Inflammatory macrophage treated with lipopolysaccharide for 4 hours (primary cell): ENCODE measurements at regions not wholly inside any gene's neighbourhood (a gene's known extent, or its start where the extent isn't known, plus 50 kb on each side); places are given as distances from the start of the nearest gene placed in this dataset.
"Not testable (repeated sequence)": the region's sequence is repeated elsewhere in the genome, so short reads cannot be mapped to it uniquely, and the experiment has no call there.

Experiments used
- DNase-seq: peaks from one replicate; pipeline ENCODE4 v3.0.0-alpha.2; 2020

- DNase-seq, result no peak
These were observed 446.6 kb downstream of the KCNJ18 start for GRCh38 chr17:22138861-22139469.

- DNase-seq, result no peak
These were observed 449.8 kb downstream of the KCNJ18 start for GRCh38 chr17:22142091-22142490.

DNA sequence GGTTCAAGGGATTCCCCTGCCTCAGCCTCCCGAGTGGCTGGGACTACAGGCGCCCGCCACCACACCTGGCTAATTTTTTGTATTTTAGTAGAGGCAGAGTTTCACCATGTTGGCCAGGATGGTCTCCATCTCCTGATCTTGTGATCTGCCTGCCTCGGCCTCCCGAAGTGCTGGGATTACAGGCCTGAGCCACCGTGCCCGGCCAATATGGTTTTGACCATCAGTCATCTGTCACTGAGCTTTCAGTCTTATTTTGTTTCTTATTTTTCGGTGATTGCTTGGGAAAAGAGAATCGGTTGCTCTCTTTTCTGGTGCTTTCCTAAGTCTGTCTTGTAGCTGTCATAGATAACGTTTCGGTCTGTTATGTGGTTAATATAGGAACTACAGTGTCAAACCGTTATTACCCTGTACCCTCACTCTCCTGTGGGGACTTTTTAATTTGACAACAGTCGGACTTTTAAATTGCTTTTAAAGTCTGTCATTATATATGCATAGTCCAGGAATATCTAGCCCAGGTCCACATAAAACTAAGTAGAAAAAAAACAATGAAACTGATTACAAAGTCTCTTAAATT, 453.4 kb downstream of the KCNJ18 start:
- no peak for DNase-seq

GRCh38 chr17:22158364-22158763, 466.0 kb downstream of the KCNJ18 start:
- no peak for DNase-seq

DNA sequence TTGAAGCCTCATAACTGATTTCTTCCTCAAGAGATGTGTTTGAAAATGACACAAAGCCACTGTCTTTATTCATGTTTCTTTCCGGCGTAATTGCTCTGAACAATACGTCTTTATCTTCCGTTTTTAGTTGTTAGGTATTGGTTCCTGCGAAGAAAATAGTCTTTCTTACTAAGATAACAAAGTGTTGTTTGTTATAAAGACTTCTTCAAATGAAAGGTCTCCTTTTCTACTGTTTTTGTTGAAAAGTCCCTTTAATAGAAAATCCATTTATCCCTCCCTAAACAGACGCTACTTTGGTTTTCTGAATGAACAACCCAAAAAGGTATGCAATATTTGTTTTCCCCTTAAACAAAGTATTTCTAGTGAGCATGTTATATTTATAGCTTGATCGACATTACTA, 469.1 kb downstream of the KCNJ18 start:
- DNase-seq, result no peak

GRCh38 chr17:22171631-22172030, 479.3 kb downstream of the KCNJ18 start:
- no peak for DNase-seq

- DNase-seq, result no peak
These were observed 500.8 kb downstream of the KCNJ18 start for GRCh38 chr17:22193113-22193512.

DNA sequence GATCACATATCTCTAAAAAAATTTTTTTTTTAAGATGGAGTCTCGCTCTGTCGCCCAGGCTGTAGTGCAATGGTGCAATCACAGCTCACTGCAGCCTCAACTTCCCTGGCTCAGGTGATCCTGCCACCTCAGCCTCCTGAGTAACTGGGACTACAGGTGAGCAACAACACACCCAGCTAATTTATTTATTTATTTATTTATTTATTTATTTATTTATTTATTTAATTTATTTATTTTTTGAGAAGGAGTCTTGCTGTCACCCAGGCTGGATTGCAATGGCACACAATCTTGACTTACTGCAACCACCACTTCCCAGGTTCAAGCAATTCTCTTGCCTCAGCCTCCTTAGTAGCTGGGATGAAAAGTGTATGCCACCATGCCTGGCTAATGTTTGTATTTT, 507.9 kb downstream of the KCNJ18 start:
- not testable (repeated sequence) for DNase-seq

- no peak for DNase-seq
These were observed 510.4 kb downstream of the KCNJ18 start for GRCh38 chr17:22202702-22203101.

GRCh38 chr17:22203208-22203715, 510.9 kb downstream of the KCNJ18 start:
- no peak for DNase-seq

- not testable (repeated sequence) for DNase-seq
These were observed 511.8 kb downstream of the KCNJ18 start for GRCh38 chr17:22204076-22204475.

- not testable (repeated sequence) for DNase-seq
These were observed 517.9 kb downstream of the KCNJ18 start for GRCh38 chr17:22210212-22210611.

DNA sequence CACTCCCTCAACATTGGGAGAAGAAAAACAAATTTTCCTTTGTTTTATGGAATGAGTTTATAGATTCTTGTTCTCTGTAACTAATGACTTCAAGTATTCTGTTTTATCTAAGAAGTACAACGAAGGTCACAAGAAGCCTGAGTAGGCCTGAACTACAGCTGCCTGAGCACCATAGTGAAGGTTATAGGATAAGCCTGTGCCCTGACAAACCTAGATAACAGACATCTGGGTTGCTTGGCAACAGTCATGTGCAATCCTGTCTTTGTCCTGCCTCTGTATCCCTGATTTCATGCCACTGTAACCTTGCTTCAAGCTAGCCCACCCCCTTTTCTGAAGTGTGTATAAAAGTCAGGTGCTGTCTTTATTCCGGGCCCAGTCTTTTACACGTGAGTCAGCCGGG, 520.8 kb downstream of the KCNJ18 start:
- DNase-seq, result not testable (repeated sequence)

DNA sequence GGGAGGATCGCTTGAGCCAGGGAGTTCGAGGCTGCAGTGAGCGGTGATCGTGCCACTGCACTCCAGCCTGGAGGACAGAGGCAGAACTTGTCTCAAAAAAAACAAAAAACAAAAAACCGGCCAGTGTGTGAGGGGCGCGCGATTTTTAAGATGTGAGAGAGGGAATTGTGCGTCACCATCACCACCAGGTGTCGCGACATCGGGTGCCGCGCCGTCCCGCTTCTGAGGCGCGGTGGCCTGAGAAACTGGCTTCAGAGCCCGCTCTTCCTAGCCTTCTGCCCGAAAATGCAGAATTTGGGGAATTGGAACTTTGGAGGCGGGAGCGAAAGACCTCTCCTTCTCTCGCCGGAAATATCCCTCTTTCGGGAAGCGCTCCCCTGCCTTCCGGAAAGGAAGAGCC, 524.8 kb downstream of the KCNJ18 start:
- no peak for DNase-seq

DNA sequence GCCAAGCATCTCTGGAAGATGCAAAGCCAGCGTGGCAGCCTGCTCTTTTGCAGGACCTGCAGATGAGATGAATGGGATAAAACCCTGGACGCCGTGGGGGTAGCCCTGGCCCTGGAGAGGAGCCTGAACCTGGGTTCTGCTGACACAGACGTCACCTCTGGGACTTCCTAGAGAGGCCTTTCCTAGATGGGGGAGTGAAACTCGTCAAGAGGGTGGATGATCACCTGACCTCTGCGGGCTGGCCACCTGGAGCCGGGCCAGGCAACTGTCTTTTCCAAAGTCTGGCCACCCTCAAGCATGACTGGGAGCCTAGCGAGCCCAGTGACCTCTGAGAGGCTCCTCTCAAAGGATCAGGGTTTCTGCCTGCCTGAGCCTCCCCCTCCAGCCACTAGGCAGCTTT, 529.0 kb downstream of the KCNJ18 start:
- no peak for DNase-seq

DNA sequence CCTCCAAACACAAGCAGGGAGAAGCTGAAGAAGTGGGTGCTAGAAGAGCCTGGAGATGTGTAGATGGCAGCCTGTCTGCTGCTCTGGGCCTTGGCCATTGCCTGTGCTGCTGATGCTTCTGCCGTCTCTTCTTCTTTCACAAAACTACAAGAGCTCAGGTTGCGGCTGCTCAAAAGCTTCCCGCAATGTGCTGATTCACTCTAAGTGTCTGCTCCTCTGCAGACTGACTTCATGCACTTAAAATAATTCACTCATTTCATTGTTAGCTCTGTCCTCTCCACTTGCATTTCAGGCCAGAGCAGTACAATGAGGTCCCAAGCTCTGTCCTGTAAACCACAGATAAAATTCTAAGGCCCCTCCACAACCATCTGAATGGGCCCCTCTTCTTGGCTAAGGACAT, 534.2 kb downstream of the KCNJ18 start:
- DNase-seq, result not testable (repeated sequence)

- not testable (repeated sequence) for DNase-seq
These were observed 534.6 kb downstream of the KCNJ18 start for GRCh38 chr17:22226932-22227331.

DNA sequence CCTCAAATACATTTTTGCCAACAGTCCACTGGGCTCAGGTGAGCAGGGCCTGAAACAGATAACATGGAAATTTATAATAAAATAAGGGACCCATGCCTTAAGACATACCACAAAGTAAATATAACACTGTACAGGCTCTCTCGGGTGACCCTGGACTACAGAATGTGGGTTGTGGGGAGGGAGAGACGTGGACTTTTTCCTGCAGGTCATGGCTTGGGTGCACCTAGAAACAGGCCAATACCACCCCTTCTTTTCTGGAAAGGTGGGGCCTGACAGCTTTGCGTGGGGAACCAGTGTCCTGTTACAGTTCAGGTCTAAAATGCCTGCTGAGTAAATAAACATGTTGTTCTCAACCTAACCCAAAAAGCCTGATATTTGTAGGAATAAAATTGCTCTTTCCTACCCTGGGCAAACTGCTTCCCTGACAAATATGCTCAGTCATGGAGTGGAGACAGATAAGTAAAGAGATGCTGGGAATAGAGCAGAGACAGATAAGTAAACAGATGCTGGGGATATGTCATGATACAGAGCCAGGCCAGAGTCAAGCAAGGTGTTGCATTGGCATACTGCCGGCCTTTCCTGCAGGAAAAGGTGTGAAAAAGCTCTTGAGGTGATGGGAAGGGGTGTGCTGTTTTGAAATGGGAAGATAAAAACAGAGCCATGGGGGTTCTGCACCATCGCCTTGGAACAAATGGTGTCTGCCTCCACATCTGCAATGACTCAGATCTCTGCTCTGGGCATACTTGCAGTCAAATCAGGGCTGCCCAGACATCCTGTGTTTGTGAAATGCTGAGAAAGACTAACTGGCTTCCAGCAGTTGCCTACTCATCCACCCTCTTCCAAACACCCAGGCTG, 535.6 kb downstream of the KCNJ18 start:
- not testable (repeated sequence) for DNase-seq

DNA sequence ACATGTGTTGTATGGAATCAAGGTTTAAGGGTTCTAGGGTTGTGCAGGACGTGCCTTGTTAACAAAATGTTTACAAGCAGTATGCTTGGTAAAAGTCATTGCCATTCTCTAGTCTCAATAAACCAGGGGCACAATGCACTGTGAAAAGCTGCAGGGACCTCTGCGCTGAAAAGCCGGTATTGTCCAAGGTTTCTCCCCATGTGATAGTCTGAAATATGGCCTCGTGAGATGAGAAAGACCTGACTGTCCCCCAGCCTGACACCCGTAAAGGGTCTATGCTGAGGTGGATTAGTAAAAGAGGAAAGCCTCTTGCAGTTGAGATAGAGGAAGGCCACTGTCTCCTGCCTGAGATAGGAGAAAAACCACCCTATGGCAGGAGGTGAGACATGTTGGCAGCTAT, 537.5 kb downstream of the KCNJ18 start:
- not testable (repeated sequence) for DNase-seq

DNA sequence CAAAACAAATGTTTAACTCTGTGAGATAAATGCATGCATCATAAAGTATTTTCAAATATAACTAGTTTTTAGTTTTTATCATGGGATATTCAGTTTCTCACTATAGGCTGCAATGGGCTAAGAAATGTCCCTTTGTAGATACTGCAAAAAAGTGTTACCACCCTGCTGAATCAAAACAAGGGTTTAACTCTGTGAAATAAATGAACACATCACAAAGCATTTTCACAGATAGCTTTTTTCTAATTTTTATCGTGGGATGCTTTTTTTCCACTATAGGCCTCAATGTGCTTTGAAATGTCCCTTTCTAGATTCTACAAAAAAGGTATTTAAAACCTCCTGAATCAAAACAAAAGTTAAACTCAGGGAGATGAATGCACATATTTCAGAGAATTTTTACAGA, 541.1 kb downstream of the KCNJ18 start:
- DNase-seq, result no peak

DNA sequence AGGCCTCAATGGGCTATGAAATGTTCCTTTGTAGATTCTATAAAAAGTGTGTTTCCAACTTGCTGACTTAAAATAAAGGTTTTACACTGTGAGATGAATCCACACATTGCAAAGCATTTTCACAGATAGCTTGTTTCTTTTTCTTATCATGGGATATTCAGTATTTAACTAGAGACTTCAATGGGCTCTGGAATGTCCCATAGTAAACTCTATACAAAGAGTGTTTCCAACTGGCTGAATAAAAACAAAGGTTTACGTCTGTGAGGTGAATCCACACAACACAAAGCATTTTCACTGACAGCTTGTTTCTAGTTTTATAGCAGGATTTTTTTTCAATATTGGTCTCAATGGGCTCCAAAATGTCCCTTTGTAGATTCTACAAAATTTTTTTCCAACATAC, 550.1 kb downstream of the KCNJ18 start:
- DNase-seq, result no peak

DNA sequence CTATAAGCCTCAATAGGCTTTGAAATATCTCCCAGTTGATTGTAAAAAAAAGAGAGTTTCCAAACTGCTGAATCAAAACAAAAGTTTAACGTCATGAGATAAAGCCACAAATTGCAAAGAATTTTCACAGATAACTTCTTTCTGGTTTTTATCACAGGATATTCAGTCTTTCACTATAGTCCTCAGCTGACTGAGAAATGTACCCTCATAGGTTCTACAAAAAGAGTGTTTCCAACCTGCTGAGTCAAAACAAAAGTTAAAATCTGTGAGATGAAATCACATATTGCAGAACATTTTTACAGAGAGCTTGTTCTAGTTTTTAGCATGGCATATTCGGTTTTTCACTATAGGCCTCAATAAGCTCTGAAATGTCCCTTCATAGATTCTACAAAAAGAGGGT, 559.2 kb downstream of the KCNJ18 start:
- no peak for DNase-seq

DNA sequence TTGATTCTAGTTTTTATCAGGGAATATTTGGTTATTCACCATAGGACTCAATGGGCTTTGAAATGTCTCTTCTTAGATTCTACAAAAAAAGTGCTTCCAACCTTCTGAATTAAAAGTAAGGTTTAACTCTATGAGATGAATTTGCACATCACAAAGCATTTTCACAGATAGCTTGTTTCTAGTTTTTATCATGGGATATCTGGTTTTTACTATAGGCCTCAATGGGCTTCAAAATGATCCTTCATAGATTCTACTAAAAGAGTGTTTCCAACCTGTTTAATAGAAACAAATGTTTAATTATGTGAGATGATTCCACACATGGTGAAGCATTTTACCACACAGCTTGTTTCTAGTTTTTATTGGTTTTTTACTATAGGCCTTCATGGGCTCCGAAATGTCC, 560.7 kb downstream of the KCNJ18 start:
- DNase-seq, result no peak

- no peak for DNase-seq
These were observed 573.5 kb downstream of the KCNJ18 start for GRCh38 chr17:22265807-22266206.
